Globus pallidus (tissue), 1 donor: ENCODE measurements at regions not wholly inside any gene's neighbourhood (a gene's known extent, or its start where the extent isn't known, plus 50 kb on each side); places are given as distances from the start of the nearest gene placed in this dataset.
"Not testable (repeated sequence)": the region's sequence is repeated elsewhere in the genome, so short reads cannot be mapped to it uniquely, and the experiment has no call there.

Experiments used
- DNase-seq: peaks from one replicate; pipeline ENCODE4 v3.0.0-alpha.2; 2015; ENCODE audit warnings: low spot score

DNA sequence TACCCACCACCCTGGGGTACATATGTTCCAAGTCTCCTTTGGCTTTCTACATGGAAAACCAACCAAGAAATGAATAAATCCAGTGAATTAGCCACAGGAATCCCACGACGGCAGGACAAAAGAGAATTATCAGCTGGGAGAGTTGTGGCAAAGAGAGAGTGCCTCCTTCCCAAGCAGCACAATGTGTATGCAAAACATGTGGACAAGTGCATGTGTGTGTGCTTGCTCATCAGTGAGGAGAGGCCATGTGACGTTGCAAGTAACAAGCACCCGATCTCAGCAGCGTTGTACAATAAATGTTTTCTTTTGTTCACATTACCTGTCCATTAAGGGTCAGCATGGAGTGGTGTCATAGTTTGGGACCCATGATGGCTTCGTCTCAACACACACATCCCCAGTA, 50.0 kb upstream of the EMX2 start:
- DNase-seq = no peak

DNA sequence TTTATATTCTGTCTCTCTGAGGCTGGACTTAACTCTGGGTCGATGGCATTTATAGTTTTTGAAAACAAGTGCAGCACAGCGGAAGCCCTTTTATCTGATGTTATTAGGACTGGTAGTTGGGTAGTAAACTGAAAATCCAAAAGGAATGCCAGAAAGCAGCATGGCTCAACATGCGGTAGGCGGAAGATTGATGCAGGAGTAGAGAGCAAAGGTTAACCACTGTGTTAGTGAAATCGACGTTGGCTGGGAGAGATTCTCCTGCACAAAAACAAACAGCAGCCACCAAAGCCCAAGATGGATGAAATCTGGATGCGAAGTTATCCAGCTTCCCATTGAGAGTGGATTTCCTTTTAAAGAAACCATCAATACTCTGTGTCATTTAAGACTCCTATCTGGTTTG, 54.5 kb upstream of the EMX2 start:
- no peak for DNase-seq

DNA sequence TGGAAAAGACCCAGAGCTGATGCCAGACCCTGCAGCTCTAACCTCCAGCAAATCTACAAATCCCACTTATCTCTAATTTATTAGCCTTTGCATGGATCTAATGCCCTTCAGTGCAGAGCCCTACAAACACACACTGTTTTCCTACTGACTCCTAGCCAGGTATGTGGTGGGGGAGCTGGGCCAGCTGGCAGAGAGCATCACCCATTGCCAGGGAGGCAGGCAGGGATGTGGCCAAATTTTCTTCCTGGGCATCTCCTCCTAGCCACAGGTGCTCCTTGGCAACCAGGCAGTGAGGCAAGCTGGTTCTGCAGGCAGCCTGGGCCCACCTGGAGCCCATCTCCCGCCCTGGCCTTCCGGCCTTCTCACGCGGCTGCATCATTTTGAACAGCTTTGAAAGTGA, 55.9 kb upstream of the EMX2 start:
- no peak for DNase-seq

DNA sequence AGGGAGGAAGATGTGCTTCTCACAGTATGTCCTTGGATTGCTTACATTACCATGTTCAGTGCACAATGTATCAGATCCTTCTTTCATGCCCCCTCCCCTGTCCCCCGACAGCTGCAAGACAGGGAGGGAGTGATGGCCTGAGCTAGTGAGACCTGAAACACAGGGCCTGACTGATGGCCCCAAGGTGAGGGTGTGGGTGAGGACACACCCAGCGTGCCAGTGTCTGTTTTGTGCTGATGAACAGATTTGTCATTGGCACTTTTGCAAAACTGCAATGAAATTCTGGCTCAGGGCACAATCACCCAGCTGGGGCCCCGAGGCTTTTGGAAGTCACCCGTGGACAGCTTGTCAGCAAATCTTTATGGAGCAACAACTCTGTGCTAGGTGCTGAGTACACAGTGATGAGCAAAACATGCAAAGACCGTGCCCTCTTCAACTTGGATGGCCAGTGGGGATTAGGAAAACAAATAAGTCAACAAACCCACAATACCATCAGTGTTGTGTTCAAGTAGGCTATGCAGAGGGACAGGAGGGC, 59.4 kb upstream of the EMX2 start:
- DNase-seq = no peak

DNA sequence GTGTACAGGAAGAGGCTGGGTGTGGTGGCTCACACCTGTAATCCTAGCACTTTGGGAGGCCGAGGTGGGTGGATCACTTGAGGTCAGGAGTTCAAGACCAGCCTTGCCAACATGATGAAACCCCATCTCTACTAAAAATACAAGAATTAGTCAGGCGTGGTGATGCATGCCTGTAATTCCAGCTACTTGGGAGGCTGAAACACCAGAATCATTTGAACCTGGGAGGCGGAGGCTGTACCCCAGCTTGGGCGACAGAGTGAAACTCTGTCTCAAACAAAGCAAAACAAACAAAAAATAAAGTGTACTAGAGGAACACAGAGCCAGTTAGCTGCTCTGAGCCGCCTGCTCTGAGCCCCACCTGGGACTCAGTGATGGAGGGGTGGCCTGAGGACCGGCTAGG, 61.5 kb upstream of the EMX2 start:
- not testable (repeated sequence) for DNase-seq

DNA sequence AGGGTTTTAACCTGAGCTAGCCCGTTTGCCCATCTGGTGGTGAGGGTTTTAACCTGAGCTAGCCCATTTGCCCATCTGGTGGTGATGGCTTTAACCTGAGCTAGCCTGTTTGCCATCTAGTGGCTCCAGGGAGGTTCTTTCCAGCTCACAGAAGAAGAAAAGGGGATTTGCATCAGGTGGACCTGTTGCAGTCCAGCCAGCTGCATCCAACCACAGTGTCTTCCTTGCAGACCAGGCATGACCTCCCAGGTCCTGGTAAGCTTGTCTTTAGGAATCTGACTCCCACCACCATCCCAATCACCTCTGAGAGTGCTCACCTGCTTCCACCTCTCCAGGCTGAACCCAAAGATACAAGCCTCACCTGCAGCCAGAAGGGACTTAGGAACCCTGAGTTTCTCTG, 62.4 kb upstream of the EMX2 start:
- DNase-seq = no peak

GRCh38 chr10:117477961-117478670, 64.4 kb upstream of the EMX2 start:
- DNase-seq = no peak

DNA sequence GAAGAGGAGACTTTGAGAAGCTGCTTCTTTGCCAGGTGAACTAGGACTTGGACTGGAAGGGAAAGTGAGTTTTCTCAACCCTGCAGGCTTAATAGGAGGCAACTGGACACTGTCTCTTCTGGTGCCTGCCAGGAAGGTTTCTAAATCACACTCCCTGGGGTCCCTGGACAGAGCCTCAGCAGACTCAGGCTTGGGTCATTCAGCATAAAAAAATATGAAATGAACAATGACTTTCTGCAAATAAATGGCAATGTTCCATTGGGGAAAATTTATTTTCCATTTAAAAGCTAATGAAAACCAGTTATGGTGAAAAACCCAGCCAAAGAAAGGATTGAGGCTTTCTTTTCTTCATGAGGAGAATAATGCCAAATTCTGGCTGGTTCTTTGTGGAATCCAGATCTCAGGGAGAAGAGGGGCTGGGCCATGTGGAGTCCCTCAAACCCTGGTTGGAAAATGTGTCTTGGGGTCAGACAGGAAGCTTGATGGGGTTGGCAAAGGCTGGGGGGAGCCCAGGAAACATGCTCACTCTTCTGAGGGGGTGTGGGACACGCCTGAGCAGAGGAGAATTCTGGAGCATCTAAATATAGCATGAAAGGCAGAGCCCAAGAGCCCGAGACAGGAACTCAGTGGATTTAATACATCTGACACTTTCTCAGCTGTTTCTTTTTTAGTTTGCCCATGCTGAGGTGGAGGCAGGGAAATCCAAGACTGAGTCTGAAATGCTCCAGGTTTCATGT, 65.2 kb upstream of the EMX2 start:
- DNase-seq = no peak

DNA sequence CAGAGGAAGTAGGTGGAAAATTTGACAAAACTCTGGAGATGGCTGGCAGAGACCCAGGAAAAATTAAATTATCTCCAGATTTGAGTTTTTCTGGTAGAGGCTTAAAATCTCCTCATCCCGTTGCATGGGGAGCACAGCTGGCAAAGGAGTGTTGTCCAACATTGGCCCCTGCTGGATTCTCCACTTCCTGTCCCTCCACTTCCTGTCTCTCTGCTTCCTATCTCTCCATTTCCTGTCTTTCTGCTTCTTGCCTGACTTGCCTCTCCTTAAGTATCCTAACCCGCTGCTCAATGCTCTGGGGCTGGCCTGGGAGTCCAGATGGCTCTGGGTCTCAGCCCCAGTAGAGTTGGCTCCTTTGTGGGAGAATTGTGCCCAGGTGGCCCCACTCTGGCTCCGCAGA, 65.8 kb upstream of the EMX2 start:
- DNase-seq = no peak

- DNase-seq = no peak
Measured at GRCh38 chr10:117476281-117476680, 66.3 kb upstream of the EMX2 start.

DNA sequence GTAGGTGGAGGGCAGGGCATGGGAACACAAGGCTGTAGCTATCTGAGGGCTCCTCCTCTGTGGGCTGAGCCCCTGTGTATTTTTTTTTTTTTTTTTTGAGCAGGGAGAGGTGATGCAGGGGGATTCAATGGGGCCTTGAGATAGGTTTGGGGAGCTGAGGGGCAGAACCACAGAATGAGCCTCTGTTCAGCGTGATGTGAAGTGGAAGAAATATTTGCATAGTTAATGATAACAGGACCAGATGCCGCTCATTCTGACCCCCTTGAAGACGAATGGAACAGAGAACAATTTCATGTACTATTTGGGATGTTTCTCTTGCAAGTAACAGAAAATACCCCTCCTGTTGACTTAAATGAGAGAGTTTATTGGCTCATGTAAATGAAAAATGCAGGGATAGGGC, 69.7 kb upstream of the EMX2 start:
- DNase-seq = no peak

GRCh38 chr10:117471344-117471874, 71.1 kb upstream of the EMX2 start:
- DNase-seq = no peak

GRCh38 chr10:117470733-117471132, 71.8 kb upstream of the EMX2 start:
- no peak for DNase-seq

DNA sequence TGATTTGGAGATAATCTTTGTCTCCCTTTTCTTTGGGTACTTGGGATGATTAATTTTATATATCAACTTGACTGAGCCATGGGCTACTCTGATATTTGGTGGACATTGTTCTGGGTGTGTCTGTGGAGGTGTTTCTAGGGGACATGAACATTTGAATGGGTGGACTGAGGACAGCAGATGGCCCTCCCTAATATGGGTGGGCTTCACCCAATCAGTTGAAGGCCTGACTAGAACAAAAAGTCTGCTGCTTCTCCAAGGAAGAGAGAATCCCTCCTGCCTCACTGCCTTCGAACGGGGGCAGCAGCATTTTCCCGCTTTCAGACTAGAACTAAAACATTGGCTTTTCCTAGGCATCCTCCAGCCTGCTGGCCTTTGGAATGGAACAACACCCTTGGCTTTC, 73.9 kb upstream of the EMX2 start:
- no peak for DNase-seq

DNA sequence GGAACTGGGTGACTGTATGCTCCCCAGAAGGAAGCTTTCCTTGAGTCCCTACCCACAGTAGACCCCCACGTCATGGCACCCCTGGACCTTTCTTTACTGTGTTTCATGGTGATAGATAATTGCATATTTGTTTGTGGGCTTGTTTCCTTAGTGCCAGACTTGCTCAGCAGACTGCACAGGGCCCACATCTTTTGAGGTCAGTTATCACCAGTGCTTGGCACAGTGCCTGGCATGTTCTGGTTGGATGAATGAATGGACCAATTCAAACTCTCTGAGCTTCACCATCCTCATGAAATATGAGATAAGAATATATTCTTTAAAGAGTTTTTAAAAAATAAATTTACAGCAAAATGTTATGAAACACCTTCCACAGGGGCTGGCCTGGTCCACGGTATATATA, 78.4 kb upstream of the EMX2 start:
- DNase-seq = no peak

GRCh38 chr10:117463545-117463920, 79.0 kb upstream of the EMX2 start:
- DNase-seq = no peak

- no peak for DNase-seq
Measured at GRCh38 chr10:117462816-117463544, 79.6 kb upstream of the EMX2 start.

DNA sequence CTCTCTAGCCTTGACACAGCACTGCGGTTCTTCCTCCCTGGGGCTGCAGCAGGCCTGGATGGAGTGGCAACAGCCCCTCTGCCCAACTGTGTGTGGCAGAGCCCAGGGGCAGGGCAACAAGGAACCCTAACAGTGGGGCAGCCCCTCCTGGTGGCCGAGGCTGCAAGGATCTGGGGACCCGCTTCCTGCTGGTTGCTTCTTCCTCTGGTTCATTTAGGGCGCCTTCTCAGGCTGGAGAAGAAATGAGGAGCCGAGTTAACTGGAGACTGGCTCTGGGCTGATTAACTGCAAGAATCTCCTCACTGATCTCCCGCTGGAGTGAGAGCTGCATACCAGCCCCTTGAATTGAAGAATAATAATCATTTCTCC, 80.1 kb upstream of the EMX2 start:
- DNase-seq = no peak

GRCh38 chr10:117461766-117462423, 80.7 kb upstream of the EMX2 start:
- no peak for DNase-seq

DNA sequence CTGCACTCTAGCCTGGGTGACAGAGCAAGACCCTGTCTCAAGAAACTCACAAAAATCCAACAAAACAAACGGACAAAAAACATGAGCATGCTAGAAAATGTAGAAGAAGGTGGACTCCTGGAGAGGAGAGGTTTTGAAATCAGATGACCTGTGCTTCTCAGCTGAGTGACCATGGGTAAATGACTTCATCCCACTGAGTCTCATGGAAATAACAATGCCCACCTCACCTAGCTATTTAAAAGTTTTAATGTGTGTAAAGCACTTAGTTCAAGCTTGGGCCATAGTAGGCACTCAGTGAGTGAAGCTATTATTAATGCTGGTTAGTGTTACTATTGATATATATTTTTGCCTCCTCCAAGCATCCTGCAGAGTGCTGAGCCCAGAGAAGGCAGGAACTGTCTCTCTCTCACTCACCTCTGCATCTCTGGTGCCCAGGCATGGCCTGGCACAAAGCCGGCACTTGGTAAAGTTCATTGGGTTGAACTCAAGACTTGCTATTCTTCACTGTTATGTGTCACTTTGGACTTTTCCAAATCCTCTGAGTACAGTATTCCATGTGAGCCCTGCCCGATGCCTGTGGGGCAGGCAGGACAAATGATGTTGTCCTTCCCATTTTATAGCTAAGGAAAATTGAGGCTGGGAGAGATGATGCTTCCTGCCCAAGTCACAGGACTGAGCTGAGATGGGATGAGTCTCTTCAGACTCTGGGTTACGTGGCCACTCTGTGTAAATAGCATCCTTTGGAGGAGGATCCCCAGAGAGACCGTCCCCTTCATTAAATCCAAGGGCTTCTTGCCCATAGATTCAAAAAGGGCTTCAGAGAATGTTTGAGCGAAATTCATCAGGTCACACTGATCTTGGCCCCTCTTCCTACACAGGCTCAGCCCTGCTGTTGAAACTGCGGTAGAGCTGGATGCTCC, 81.4 kb upstream of the EMX2 start:
- no peak for DNase-seq

DNA sequence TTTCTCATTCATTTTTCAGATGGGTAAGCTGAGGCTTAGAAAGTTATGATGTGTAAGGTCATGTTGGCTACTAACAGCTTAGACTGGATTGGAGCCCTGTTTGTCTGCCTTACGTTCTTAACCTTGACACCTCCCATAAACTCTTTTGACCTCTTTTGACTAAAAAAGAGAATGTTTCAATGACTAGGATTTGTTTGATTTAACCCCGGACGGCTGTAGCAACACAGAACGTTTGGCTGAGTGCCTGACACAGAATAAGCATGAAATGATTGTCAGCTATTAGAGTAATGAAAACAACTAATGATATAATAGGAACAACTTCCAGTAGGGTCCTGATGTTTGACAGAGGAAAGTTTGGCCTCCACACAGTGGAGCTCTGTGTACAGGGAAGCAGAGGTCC, 83.3 kb upstream of the PDZD8 start:
- no peak for DNase-seq
